KBM-7 (cell line): ENCODE measurements at regions not wholly inside any gene's neighbourhood (a gene's known extent, or its start where the extent isn't known, plus 50 kb on each side); places are given as distances from the start of the nearest gene placed in this dataset.

Source experiments
- DNase-seq: peaks from one replicate; pipeline ENCODE4 v3.0.0-alpha.2; 2015
- in situ Hi-C: fragments of 300-500 bp; cut with MboI; formaldehyde crosslinking; loops from 2 replicates; pipeline ENCODE4 v1.14.3; 2020; ENCODE audit warnings: low sequenced_read_pairs, low pct_unique_long_range_greater_than_20kb, mixed read lengths

DNA sequence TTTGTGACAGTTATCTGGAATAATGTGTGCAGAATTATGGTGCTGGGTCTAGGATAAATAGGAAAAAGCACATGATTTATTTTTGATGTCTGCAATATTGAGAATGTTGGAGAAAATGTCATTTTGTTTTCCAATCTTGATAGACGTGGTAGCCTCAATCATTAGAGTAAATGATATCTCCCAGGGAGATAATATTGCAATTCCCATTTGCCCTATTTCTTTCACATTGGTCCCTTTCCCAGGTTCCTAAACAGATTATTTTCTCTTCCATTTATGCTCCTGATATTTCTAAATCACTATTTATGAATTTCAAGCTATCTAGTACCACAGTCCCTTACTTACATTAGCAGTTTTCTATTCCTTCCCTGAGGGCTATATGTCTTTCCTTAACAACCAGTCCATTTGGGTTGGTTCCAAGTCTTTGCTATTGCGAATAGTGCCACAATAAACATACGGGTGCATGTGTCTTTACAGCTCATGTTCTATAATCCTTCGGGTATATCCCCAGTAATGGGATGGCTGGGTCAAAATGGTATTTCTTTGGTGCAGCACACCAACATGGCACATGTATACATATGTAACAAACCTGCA lies 447.3 kb downstream of the PLA2G4A start:
- in situ Hi-C loops = no loop called here
- DNase-seq = no peak

DNA sequence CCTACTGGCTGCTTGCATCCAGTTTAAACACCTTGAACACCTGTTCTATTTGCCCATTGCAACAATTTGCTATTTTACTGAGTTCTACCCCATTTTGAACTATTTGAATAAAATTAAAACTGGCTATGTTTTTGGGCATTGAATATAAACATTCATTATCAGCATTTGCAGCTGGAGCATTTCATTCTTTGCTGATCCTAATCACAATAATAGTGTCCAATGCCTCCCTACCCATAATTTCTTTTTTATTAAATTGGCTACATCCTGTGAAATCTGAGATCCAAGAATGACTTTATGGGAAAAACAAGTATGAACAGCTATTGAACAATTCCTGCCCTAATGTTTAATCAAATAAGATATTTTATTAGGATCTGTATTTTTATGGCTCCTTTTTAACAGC lies 447.9 kb downstream of the PLA2G4A start:
- no peak for DNase-seq
- in situ Hi-C loops = no loop called here

DNA sequence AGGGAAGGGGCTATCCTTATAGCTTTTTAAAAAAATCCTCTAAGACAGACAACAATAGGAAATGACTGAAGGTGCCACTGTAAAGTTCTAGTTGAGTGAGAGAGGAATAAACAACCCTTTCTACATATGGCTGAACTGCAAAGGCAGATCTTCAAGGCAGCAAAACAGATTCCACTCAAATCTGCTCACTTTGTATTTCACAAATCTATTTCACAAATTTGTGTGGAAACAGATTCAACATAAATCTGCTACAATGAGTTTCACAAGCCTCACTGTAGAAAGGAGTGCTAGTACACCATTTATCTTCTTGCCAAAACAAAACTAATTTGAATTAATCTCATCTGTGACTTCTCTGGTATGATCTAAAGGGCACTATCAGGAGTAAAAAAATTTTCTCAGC lies 451.3 kb downstream of the PLA2G4A start:
- in situ Hi-C loops = no loop called here
- no peak for DNase-seq

DNA sequence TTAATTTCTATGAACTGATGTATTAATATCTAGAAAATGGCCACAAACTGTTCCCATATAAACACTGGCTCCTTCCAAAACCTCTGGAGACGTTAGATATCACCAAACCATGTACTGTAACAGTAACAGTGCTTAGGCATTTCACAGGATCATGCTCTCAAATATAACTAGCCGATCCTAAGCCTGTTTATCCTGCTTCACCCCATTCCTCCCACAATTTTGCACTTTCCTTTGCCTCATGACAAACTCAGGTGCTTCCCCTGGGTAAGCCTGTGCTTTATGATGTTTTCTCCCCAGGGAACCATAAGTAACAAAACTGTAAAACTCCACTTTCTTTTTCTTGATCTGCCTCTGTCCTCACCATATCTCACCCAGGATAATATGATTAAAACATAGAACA lies 452.3 kb downstream of the PLA2G4A start:
- in situ Hi-C loops = no loop called here
- DNase-seq = no peak

DNA sequence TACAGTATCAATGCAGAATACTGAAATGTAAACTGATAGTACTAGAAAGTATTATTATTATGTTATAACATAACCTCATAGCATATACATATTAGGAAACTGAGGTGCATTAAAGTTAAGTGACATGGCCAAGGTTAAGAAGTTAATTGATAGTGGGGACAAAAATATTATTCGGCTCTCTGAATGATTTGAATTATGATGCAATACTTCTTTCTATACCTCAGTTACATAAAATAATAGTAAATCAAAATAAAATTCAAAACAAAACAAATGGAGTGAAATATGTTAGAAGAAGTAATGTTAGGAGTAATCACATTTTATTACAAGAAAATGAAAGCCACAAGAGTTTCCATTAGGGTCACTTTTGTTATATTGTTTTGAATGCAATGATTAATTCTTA lies 455.2 kb downstream of the PLA2G4A start:
- in situ Hi-C loops = no loop called here
- no peak for DNase-seq

DNA sequence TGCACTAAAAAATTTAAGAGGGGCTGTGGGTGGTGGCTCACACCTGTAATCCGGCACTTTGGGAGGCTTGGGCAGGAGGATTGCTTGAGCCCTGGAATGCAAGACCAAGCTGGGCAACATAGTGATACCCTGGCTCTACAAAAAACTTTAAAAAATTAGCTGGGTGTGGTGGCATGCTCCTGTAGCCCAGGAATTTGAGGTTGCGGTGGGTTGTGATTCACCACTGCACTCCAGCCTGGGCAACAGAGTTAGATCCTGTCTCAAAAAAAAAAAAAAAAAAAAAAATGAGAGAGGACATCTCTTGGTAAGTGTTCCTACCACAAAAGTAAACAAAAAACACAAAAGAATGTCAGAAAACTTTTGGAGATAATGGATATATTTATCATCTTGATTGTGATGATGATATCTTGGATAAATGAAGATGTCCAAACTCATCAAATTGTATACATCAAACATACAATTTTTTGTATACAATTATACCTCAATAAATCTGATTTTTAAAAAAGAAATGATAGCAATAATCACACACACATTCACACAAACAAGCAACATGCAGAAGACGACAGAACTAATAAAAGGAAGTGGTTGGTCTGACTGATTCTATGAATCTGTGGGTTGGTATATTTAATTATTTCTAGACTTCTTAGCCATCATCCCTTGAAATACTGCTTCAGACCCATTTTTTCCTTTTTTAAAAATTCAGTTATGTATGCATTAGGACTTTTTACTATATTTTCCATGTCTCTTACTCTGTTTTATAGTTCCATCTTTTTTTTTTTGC lies 465.9 kb downstream of the PLA2G4A start:
- in situ Hi-C loops = no loop called here
- DNase-seq = no peak

DNA sequence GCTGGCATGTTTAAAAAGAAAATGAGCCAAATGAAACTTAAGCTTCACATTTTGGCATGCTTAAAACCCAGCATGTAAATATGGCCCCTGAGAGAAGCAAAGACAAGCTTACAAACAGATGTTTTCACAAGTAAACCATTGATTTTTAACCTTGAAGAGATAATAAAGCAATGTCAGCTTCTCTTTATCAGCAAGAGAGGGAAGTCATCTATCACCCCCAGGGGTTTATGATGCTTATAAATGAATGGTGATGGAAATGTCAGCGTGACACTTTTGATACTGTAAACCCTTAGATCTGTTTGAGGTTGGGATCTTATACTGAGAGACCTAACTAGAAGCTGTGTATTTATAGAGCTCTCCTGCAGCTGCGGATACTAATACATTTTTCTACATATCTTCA lies 471.3 kb downstream of the PLA2G4A start:
- in situ Hi-C loops = no loop called here
- DNase-seq = no peak

DNA sequence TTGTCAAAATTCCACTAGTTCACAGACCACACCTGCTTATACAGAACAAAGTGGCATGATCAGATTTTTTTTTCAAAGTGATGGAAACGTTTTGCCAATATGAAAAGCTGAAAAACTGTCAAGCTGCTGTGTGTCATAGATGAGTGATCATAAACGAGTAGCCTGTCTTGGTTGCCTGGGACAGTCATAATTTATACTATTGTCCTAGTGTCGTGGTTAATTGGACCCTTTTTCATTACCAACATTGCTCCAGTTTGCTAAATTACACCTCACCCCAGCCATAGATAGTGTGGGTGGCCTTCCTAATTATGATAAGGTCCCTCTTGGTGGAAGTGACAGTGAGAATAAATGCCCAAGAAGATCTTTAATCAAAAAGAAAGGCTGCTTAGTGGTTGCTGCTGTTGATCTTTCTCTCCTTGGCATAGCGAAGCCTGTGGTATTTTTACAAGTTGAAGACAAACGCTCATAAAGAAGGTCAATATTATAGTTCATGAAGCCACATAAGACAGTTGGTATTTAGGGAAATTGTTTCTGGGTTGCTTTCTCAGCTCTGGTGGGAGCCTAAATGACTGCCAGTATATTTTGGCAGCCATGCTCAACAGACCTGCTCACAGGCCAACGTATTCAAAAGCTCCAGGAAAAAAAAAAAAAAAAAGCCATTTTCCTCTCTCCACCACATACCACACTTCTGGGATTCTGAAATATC lies 478.1 kb downstream of the PLA2G4A start:
- no peak for DNase-seq
- in situ Hi-C loops = no loop called here

DNA sequence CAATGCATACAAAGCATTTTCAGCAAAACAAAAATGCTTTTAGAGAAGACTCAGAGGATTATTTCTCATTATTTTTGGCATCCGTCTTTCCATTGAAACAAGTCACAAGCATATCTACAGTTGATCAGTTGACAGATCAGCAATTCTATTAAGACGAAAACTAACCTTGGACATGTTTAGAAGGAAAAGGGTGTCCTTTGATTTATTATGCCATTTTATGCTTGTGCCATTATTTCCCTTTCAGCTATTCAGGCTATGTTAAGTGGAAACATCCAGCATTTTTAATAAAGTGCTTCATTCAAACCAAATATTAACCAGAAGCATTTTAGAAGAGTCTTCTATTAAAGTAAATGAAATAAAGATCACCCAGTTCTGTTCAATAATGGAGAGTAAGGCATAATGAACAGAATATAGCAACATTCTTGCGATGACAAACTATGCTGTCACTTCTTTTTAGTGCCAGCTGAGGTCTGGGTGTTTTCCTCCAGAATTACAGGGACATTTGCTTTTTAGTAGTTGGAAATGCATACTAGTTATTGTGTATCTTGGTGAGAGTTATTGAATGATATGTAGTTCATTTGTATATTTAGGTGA lies 481.4 kb downstream of the PLA2G4A start:
- DNase-seq = no peak
- in situ Hi-C loops = no loop called here

DNA sequence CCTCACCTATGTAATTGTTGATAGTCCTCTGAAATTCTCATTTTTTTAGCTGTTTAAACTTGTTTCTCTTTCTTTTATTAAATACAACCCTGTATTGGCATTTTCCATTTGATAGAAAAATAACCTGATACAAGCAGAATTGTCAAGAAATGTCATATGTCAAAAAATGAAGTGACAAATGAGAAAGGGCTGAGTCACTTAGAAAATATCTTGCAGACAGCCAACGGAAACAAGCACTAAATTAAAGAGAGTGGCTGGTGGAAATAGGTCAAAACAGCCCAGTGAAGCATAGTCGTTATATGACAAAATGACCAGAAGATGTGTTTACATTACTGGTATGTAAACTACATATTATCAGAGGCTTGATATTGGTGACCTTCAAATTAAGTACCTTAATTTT lies 484.4 kb downstream of the PLA2G4A start:
- in situ Hi-C loops = no loop called here
- no peak for DNase-seq

DNA sequence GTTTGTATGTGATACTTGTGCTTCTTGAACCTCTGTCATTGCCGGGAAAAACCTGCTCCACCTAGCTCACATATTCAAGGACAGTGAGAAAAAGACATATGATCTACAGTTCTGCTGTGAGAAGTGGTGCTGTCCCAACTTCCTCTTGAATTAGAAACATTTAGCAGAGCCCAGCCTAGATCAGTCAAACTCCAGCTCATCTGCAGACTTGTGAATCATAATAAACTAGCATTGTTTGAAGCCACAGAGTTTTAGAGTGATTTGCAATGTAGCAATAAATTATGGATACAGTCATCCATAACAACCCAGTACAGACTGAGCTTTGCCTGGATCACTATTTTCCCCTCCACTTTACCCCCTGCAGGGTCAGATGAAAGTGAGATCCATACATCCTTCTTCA lies 497.8 kb downstream of the PLA2G4A start:
- in situ Hi-C loops = no loop called here
- DNase-seq = no peak

DNA sequence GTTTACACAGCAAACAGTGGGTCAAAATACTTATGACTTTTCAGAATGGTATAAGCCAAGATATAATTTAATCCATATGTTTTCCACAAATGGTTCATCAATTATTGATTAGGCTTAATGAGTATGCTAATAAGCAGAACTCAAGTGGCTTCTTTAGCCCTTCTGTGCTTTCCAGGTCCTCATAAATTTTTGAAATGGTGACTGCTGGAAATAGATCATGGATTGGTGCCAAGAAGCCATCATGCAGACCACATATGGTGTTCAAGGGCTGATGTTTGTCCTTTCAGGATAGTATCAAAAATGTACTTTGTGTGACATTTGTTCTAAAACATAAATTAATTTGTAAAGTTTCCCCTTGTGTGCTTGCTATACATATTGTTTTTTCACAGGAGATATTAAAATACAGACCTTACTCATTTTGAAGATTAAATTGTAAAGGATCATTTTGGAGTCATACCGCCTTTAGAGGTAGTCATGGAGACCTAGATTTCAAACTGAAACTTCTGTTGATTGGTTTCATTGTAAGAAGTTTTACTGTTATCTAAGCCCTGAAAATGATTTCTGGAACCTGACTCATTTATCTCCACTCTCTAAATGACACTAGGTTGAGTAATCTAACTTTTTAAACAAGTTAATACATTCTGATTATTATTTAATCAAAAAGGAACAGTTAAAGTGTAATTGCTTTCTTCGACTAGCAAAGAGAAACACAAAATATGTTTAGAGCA lies 507.9 kb downstream of the PLA2G4A start:
- no peak for DNase-seq
- in situ Hi-C loops = no loop called here

DNA sequence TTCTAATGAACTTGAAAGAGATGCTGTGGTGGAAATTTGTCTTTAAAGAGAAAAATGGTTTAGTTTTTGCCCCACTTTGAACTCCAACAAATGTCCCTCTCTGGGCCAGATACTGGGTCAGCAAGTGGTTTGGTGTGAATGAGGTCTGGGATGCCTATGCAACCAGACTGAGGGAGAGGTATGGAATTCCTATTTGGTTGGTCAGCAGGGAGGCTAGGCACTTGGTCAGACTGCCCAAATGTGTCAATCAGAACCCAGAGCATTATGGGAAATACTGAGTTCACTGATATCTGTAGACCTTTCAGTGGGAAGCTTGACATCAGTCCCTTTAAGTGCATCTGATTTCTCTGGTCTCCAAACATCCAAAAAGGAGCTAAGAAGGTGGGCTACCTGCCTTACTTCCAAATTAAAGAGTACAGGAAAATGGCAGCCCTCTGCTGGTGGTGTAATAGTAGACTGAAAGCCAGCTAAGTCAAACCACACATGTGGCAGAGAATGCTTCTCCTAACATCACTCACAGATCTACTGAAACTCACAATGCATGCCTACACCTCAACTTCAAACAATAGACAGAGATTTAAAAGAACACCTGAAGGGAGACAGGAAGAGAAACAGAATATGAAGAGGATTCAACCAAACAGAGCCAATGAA lies 510.1 kb downstream of the PLA2G4A start:
- no peak for DNase-seq

DNA sequence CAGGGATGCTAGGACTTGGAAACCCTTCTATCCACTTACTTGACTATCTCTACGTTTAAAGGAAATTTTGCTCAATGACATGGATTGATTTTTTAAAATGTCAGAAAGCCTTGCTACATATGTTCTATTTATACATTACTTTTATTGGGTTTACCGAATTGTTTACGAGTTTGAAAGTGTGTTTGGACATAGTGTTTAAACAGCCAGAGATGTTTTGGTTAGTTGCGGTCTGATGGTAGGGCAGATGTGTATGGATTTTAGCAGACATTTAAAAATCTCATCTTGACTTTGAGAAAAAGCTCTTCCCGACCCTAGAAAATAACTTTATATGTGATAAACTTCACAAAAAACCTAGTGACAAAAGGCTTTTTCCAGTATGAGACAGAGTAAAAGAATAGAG lies 513.7 kb downstream of the PLA2G4A start:
- in situ Hi-C loops = no loop called here

More for the DNA sequence above, 510.1 kb downstream of the PLA2G4A start:
- in situ Hi-C loops = no loop called here

DNA sequence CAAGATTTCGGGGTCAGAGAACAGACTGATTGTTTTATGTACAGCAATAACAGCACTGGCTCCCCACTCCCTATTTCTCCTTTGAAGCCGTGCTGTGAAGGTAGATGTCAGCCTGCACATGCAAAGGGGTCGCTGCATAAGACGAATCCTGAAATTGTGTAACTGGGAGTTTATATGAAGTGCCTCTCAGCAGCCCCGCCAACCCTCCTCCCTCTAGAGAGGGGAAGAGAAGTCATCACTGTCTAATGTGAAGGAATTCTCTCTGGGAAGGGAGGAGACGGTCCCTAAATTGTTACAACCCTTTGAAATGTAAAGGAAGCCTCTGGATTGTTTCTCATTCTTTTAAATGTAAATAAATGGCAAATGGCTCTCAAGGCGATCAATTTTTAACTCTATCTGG lies 545.3 kb downstream of the PLA2G4A start:
- DNase-seq = no peak
- in situ Hi-C loops = no loop called here

More for the DNA sequence above, 513.7 kb downstream of the PLA2G4A start:
- DNase-seq = no peak

DNA sequence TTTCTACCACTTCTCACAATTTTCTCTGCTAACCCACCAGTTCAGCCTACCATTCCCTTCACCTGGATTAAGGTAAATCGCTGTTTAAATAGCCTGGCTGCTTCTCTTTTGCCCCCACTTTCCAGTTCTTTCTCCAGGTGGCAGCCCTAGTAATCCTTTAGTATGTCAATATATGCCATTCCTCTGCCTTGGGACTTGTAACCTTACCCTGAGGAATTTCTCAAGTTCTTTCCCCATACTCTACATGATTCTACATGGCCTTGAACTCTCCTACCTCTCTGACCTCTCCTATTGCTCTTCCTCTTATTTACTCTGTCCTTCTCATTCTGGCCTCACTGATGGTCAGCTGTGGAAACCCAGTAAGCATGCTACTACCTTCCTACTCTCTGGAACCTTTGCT lies 546.0 kb downstream of the PLA2G4A start:
- DNase-seq = no peak
- in situ Hi-C loops = no loop called here

DNA sequence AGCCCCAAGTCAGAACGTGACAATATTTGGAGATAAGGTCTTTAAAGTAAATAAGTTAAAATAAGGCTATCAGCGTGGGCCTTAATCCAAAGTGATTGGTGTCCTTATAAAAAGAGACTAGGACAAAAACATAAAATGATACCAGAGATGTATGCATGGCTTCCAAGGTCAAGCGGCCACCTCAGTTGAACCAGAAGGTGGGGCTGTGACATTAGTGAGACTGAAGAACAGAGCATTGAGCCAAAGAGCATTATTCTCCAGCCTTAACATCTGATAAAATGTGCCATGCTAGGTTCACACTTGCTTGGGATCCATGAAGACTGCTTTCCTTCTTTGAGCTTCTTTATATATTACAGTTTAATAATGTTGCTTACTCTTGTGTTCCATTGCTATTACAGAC lies 554.6 kb downstream of the PLA2G4A start:
- no peak for DNase-seq

DNA sequence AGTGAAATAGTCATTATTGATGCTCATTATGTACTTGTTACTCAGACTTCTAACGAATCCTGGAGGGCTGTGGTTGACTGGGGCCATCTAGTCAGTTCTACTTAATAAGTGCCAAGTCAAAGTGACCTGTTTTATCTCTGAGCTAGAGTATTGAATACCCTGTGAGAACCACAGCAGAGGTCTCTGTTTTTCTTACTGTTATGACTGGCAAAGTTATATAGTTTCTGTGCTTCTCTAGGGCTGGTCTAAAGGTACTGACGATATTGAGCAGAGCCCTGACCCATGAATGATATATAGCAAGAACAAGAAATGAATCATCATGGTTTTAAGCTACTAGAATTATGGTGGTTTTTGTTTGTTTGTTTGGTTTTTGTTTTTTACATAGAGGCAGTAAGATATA lies 555.8 kb downstream of the PLA2G4A start:
- in situ Hi-C loops = no loop called here
- no peak for DNase-seq

More for the DNA sequence above, 554.6 kb downstream of the PLA2G4A start:
- in situ Hi-C loops = no loop called here

DNA sequence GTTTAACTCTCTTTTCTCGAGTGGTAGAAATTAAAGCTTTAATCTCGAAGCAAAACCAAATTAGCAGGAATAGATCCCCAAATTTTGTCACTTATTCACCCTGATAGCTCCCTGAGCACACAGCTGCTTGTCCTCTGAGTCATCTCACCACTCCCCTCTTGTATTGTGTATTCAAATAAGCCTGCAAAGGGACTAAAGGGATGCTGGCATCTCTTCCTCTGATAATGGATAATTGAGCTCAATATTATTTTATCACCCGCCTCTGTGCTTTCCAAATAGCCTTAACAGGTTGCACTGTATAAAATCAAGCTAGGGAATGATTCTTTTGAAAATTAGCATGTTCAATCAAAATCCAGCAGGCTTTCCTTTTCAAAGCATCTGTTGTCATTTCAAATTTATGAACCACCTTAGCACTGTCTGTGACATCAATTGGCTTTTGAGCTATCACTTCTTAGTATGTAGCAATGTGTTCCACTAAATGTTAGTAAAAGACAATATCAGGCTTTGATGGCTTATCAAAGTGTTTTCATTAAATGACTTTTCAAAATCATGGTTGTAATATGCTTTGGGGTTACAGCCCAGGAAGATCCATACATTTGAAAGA lies 561.6 kb downstream of the PLA2G4A start:
- DNase-seq = no peak
- in situ Hi-C loops = no loop called here
